ENCODE measurements at regions not wholly inside any gene's neighbourhood (a gene's known extent, or its start where the extent isn't known, plus 50 kb on each side); places are given as distances from the start of the nearest gene placed in this dataset.

GRCh38 chr12:46963191-46963590 is 116.2 kb upstream of the PCED1B start:
- intact Hi-C loops (cut with DNase I; ENCODE audit: low total_unique reads) (loop anchor here (5.0 kb wide), 1 partner anchor 591 kb away; the partner anchor contains the start of gene SLC38A2), in situ Hi-C loops (cut with MboI; ENCODE audit: low sequenced_read_pairs in 4 of 4) (no loop called here)
- DNase-seq (no peak), ATAC-seq (peak in 1 of 2 donors; percentile 38)
- no peak for TF ChIP-seq POLR2A (IDR thresholded peaks at IDR 0.05)
- no peak for TF ChIP-seq CTCF (IDR thresholded peaks at IDR 0.05 in 4 of 5, conservative IDR thresholded peaks at IDR 0.05 in 1 of 5)
- Histone ChIP-seq H3K9me3 (no peaks in the 10 kb centered on the region), H3K4me1 (peaks cover 43 to 69% of the 10 kb centered on the region in 2 donors), H3K27me3 (no peaks in the 10 kb centered on the region), H3K27ac (peak overlapping the region; percentile 76 to 86 (median 78)), H3K36me3 (no peaks in the 10 kb centered on the region), H3K4me3 (no peak overlapping the region)

- Histone ChIP-seq H3K4me3 (peak overlapping the region; percentile 18 to 29 (median 26)), H3K36me3 (no peaks in the 10 kb centered on the region), H3K4me1 (peaks cover 37 to 58% of the 10 kb centered on the region in 2 donors), H3K27ac (peak overlapping the region; percentile 76 to 86 (median 78)), H3K27me3 (no peaks in the 10 kb centered on the region), H3K9me3 (no peaks in the 10 kb centered on the region)
- TF ChIP-seq POLR2A (IDR thresholded peaks at IDR 0.05) (no peak), CTCF (IDR thresholded peaks at IDR 0.05 in 4 of 5, conservative IDR thresholded peaks at IDR 0.05 in 1 of 5) (no peak)
- in situ Hi-C loops (cut with MboI; ENCODE audit: low sequenced_read_pairs in 4 of 4) = no loop called here
- peak; percentile 21 to 33 for ATAC-seq
- DNase-seq = no peak
- intact Hi-C loops (cut with DNase I; ENCODE audit: low total_unique reads) = loop anchor here (5.0 kb wide), 1 partner anchor 592 kb away; the partner anchor contains the start of gene SLC38A2
Observed at GRCh38 chr12:46963977-46964971, 115.1 kb upstream of the PCED1B start.

- TF ChIP-seq CTCF (IDR thresholded peaks at IDR 0.05 in 4 of 5, conservative IDR thresholded peaks at IDR 0.05 in 1 of 5) = no peak
- no peak for TF ChIP-seq POLR2A (IDR thresholded peaks at IDR 0.05)
- in situ Hi-C loops (cut with MboI; ENCODE audit: low sequenced_read_pairs in 4 of 4) = no loop called here
- Histone ChIP-seq H3K27me3 (no peaks in the 10 kb centered on the region), H3K27ac (peak overlapping the region; percentile 76 to 86 (median 78)), H3K4me3 (no peak overlapping the region), H3K36me3 (no peaks in the 10 kb centered on the region), H3K4me1 (peaks cover 34 to 52% of the 10 kb centered on the region in 2 donors), H3K9me3 (no peaks in the 10 kb centered on the region)
- DNase-seq (no peak), ATAC-seq (peak; percentile 49 to 71)
- intact Hi-C loops (cut with DNase I; ENCODE audit: low total_unique reads) = no loop called here
Observed at GRCh38 chr12:46965137-46965536, 114.3 kb upstream of the PCED1B start.

- Histone ChIP-seq H3K27ac (peak overlapping the region; percentile 76 to 86 (median 78)), H3K4me1 (peaks cover 28 to 45% of the 10 kb centered on the region in 2 donors), H3K36me3 (no peaks in the 10 kb centered on the region), H3K9me3 (no peaks in the 10 kb centered on the region), H3K4me3 (no peak overlapping the region), H3K27me3 (no peaks in the 10 kb centered on the region)
- ATAC-seq = peak; percentile 27 to 52
- TF ChIP-seq CTCF (IDR thresholded peaks at IDR 0.05 in 4 of 5, conservative IDR thresholded peaks at IDR 0.05 in 1 of 5) (no peak), POLR2A (IDR thresholded peaks at IDR 0.05) (no peak)
- in situ Hi-C loops (cut with MboI; ENCODE audit: low sequenced_read_pairs in 4 of 4) = no loop called here
- DNase-seq = peak in 1 of 2 donors; percentile 52
- intact Hi-C loops (cut with DNase I; ENCODE audit: low total_unique reads) = no loop called here
Observed at GRCh38 chr12:46965880-46966279, 113.5 kb upstream of the PCED1B start.
